ENCODE measurements at regions not wholly inside any gene's neighbourhood (a gene's known extent, or its start where the extent isn't known, plus 50 kb on each side); places are given as distances from the start of the nearest gene placed in this dataset.

GRCh38 chr9:3773362-3774060 lies 247.7 kb upstream of the RFX3 start:
- H3K4me1 ChIP-seq (ENCODE audit: insufficient read depth, low read length, poor library complexity, severe bottlenecking), result peaks cover 5% of the 10 kb centered on the region
- no peak overlapping the region for H3K4me2 ChIP-seq (ENCODE audit: low read depth, low read length, poor library complexity, severe bottlenecking)
- H4K20me1 ChIP-seq (ENCODE audit: insufficient read depth, low read length, poor library complexity, severe bottlenecking), result no peaks in the 10 kb centered on the region
- no peak for TF ChIP-seq CTCF (conservative IDR thresholded peaks at IDR 0.05; ENCODE audit: low read length)
- TF ChIP-seq EZH2phosphoT487 (IDR thresholded peaks at IDR 0.05; ENCODE audit: borderline replicate concordance), result no peak
- no peaks in the 10 kb centered on the region for H3K9me3 ChIP-seq (ENCODE audit: insufficient read depth, low read depth, low read length)
- no peaks in the 10 kb centered on the region for H3F3A ChIP-seq (ENCODE audit: low read depth)
- no peaks in the 10 kb centered on the region for H3K79me2 ChIP-seq (ENCODE audit: insufficient read depth, low read length)
- no peak overlapping the region for H3K9ac ChIP-seq (ENCODE audit: low read depth, low read length, poor library complexity, severe bottlenecking)
- no peak overlapping the region for H3K4me3 ChIP-seq (ENCODE audit: low read length, poor library complexity, severe bottlenecking)
- H3K36me3 ChIP-seq (ENCODE audit: insufficient read depth, low read length), result no peaks in the 10 kb centered on the region
- H3K27me3 ChIP-seq (ENCODE audit: insufficient read depth, low read length, poor library complexity, severe bottlenecking), result no peaks in the 10 kb centered on the region
- H2AFZ ChIP-seq (ENCODE audit: low read length), result no peak overlapping the region
- no peaks in the 10 kb centered on the region for H3K9me2 ChIP-seq (replicated peaks; ENCODE audit: low read depth, low read length)

GRCh38 chr9:3769646-3770045 lies 243.8 kb upstream of the RFX3 start:
- H3K4me2 ChIP-seq (ENCODE audit: low read depth, low read length, poor library complexity, severe bottlenecking), result no peak overlapping the region
- H3F3A ChIP-seq (ENCODE audit: low read depth), result no peaks in the 10 kb centered on the region
- H3K79me2 ChIP-seq (ENCODE audit: insufficient read depth, low read length), result no peaks in the 10 kb centered on the region
- H3K9me2 ChIP-seq (replicated peaks; ENCODE audit: low read depth, low read length), result no peaks in the 10 kb centered on the region
- no peak for TF ChIP-seq EZH2phosphoT487 (IDR thresholded peaks at IDR 0.05; ENCODE audit: borderline replicate concordance)
- TF ChIP-seq CTCF (conservative IDR thresholded peaks at IDR 0.05; ENCODE audit: low read length), result no peak
- no peaks in the 10 kb centered on the region for H3K27me3 ChIP-seq (ENCODE audit: insufficient read depth, low read length, poor library complexity, severe bottlenecking)
- no peak overlapping the region for H3K9ac ChIP-seq (ENCODE audit: low read depth, low read length, poor library complexity, severe bottlenecking)
- no peaks in the 10 kb centered on the region for H4K20me1 ChIP-seq (ENCODE audit: insufficient read depth, low read length, poor library complexity, severe bottlenecking)
- no peak overlapping the region for H3K4me3 ChIP-seq (ENCODE audit: low read length, poor library complexity, severe bottlenecking)
- H3K9me3 ChIP-seq (ENCODE audit: insufficient read depth, low read depth, low read length), result no peaks in the 10 kb centered on the region
- H2AFZ ChIP-seq (ENCODE audit: low read length), result no peak overlapping the region
- H3K4me1 ChIP-seq (ENCODE audit: insufficient read depth, low read length, poor library complexity, severe bottlenecking), result no peaks in the 10 kb centered on the region
- H3K36me3 ChIP-seq (ENCODE audit: insufficient read depth, low read length), result no peaks in the 10 kb centered on the region

GRCh38 chr9:3768712-3769457 lies 243.1 kb upstream of the RFX3 start:
- Histone ChIP-seq H3K4me3 (ENCODE audit: low read length, poor library complexity, severe bottlenecking) (no peak overlapping the region), H3K9me3 (ENCODE audit: insufficient read depth, low read depth, low read length) (no peaks in the 10 kb centered on the region), H3K36me3 (ENCODE audit: insufficient read depth, low read length) (no peaks in the 10 kb centered on the region), H3K9ac (ENCODE audit: low read depth, low read length, poor library complexity, severe bottlenecking) (no peak overlapping the region), H3K9me2 (replicated peaks; ENCODE audit: low read depth, low read length) (no peaks in the 10 kb centered on the region), H3K79me2 (ENCODE audit: insufficient read depth, low read length) (no peaks in the 10 kb centered on the region), H2AFZ (ENCODE audit: low read length) (no peak overlapping the region), H3K4me2 (ENCODE audit: low read depth, low read length, poor library complexity, severe bottlenecking) (no peak overlapping the region), H4K20me1 (ENCODE audit: insufficient read depth, low read length, poor library complexity, severe bottlenecking) (no peaks in the 10 kb centered on the region), H3F3A (ENCODE audit: low read depth) (no peaks in the 10 kb centered on the region), H3K4me1 (ENCODE audit: insufficient read depth, low read length, poor library complexity, severe bottlenecking) (no peaks in the 10 kb centered on the region), H3K27me3 (ENCODE audit: insufficient read depth, low read length, poor library complexity, severe bottlenecking) (no peaks in the 10 kb centered on the region)
- no peak for TF ChIP-seq EZH2phosphoT487 (IDR thresholded peaks at IDR 0.05; ENCODE audit: borderline replicate concordance)
- TF ChIP-seq CTCF (conservative IDR thresholded peaks at IDR 0.05; ENCODE audit: low read length), result no peak

All from Loucy (cell line).